AG09309 (cell line): ENCODE measurements at regions not wholly inside any gene's neighbourhood (a gene's known extent, or its start where the extent isn't known, plus 50 kb on each side); places are given as distances from the start of the nearest gene placed in this dataset.

Experiments
- DNase-seq: peaks from one replicate; pipeline ENCODE4 v3.0.0-alpha.2; 2010; ENCODE audit warnings: low read depth
- H3K4me3 ChIP-seq: 2 replicates; pipeline ENCODE4 v1.5.1; 2011; ENCODE audit warnings: mild to moderate bottlenecking, low read depth, low read length, moderate library complexity; ENCODE audit not compliant: control insufficient read depth
- CTCF ChIP-seq: IDR thresholded peaks from 2 replicates; pipeline ENCODE4 v1.5.1; 2011; ENCODE audit warnings: mild to moderate bottlenecking, low read depth, low read length, inconsistent platforms; ENCODE audit not compliant: insufficient read depth, control insufficient read depth; ENCODE audit errors: missing control alignments

- TF ChIP-seq CTCF = no peak
- DNase-seq = no peak
- no peak overlapping the region for H3K4me3 ChIP-seq
Observed at GRCh38 chr2:21299411-21299810, 175.6 kb downstream of the TDRD15 start.

- H3K4me3 ChIP-seq = no peak overlapping the region
- no peak for TF ChIP-seq CTCF
- no peak for DNase-seq
Observed at GRCh38 chr2:21301871-21302455, 178.2 kb downstream of the TDRD15 start.

- no peak for TF ChIP-seq CTCF
- no peak for DNase-seq
Observed at GRCh38 chr2:21303876-21304275, 180.1 kb downstream of the TDRD15 start.

GRCh38 chr2:21305581-21305980 lies 181.8 kb downstream of the TDRD15 start:
- TF ChIP-seq CTCF = no peak
- DNase-seq = no peak
- no peak overlapping the region for H3K4me3 ChIP-seq

More at GRCh38 chr2:21303876-21304275, 180.1 kb downstream of the TDRD15 start:
- H3K4me3 ChIP-seq = no peak overlapping the region

- no peak for DNase-seq
- H3K4me3 ChIP-seq = no peak overlapping the region
- no peak for TF ChIP-seq CTCF
Observed at GRCh38 chr2:21306235-21306634, 182.5 kb downstream of the TDRD15 start.

- no peak for DNase-seq
- TF ChIP-seq CTCF = no peak
- no peak overlapping the region for H3K4me3 ChIP-seq
Observed at GRCh38 chr2:21307037-21307436, 183.3 kb downstream of the TDRD15 start.

- no peak for TF ChIP-seq CTCF
- no peak overlapping the region for H3K4me3 ChIP-seq
- DNase-seq = no peak
Observed at GRCh38 chr2:21310493-21310892, 186.7 kb downstream of the TDRD15 start.
